ENCODE measurements at regions not wholly inside any gene's neighbourhood (a gene's known extent, or its start where the extent isn't known, plus 50 kb on each side); places are given as distances from the start of the nearest gene placed in this dataset.

GRCh38 chr4:175176710-175177109 lies 258.6 kb downstream of the ADAM29 start:
- Histone ChIP-seq H3K9me3 (ENCODE audit: control insufficient read depth in 1 of 2, low read length in 2 of 2) (peaks cover 0 to 8% of the 10 kb centered on the region in 2 donors), H3K4me3 (ENCODE audit: low read depth in 1 of 2, low read length in 2 of 2) (no peak overlapping the region), H3K27ac (ENCODE audit: low read depth, low read length) (no peak overlapping the region), H3K27me3 (ENCODE audit: control insufficient read depth in 1 of 2, insufficient read depth in 2 of 2, low read length in 2 of 2) (no peaks in the 10 kb centered on the region), H3K36me3 (ENCODE audit: control insufficient read depth in 1 of 2, insufficient read depth in 2 of 2, low read length in 2 of 2) (no peaks in the 10 kb centered on the region), H3K4me1 (ENCODE audit: control insufficient read depth in 1 of 2, insufficient read depth in 2 of 2, low read length in 2 of 2) (no peaks in the 10 kb centered on the region), H3K9ac (ENCODE audit: low read depth in 1 of 2, low read length in 2 of 2) (no peak overlapping the region)

- Histone ChIP-seq H3K9me3 (ENCODE audit: control insufficient read depth in 1 of 2, low read length in 2 of 2) (peaks cover 0 to 2% of the 10 kb centered on the region in 2 donors), H3K27me3 (ENCODE audit: control insufficient read depth in 1 of 2, insufficient read depth in 2 of 2, low read length in 2 of 2) (no peaks in the 10 kb centered on the region), H3K36me3 (ENCODE audit: control insufficient read depth in 1 of 2, insufficient read depth in 2 of 2, low read length in 2 of 2) (no peaks in the 10 kb centered on the region), H3K9ac (ENCODE audit: low read depth in 1 of 2, low read length in 2 of 2) (no peak overlapping the region), H3K4me3 (ENCODE audit: low read depth in 1 of 2, low read length in 2 of 2) (no peak overlapping the region), H3K4me1 (ENCODE audit: control insufficient read depth in 1 of 2, insufficient read depth in 2 of 2, low read length in 2 of 2) (no peaks in the 10 kb centered on the region), H3K27ac (ENCODE audit: low read depth, low read length) (no peak overlapping the region)
These were observed 272.5 kb downstream of the ADAM29 start for GRCh38 chr4:175190654-175191053.

GRCh38 chr4:175198056-175198455 lies 279.9 kb downstream of the ADAM29 start:
- no peak overlapping the region for H3K4me3 ChIP-seq (ENCODE audit: low read depth in 1 of 2, low read length in 2 of 2)
- no peak overlapping the region for H3K9ac ChIP-seq (ENCODE audit: low read depth in 1 of 2, low read length in 2 of 2)
- H3K27ac ChIP-seq (ENCODE audit: low read depth, low read length): no peak overlapping the region
- H3K4me1 ChIP-seq (ENCODE audit: control insufficient read depth in 1 of 2, insufficient read depth in 2 of 2, low read length in 2 of 2): no peaks in the 10 kb centered on the region
- no peaks in the 10 kb centered on the region for H3K9me3 ChIP-seq (ENCODE audit: control insufficient read depth in 1 of 2, low read length in 2 of 2)
- no peaks in the 10 kb centered on the region for H3K36me3 ChIP-seq (ENCODE audit: control insufficient read depth in 1 of 2, insufficient read depth in 2 of 2, low read length in 2 of 2)
- H3K27me3 ChIP-seq (ENCODE audit: control insufficient read depth in 1 of 2, insufficient read depth in 2 of 2, low read length in 2 of 2): no peaks in the 10 kb centered on the region

GRCh38 chr4:175215208-175215607 lies 297.1 kb downstream of the ADAM29 start:
- Histone ChIP-seq H3K4me3 (ENCODE audit: low read depth in 1 of 2, low read length in 2 of 2) (no peak overlapping the region), H3K36me3 (ENCODE audit: control insufficient read depth in 1 of 2, insufficient read depth in 2 of 2, low read length in 2 of 2) (no peaks in the 10 kb centered on the region), H3K4me1 (ENCODE audit: control insufficient read depth in 1 of 2, insufficient read depth in 2 of 2, low read length in 2 of 2) (no peaks in the 10 kb centered on the region), H3K27me3 (ENCODE audit: control insufficient read depth in 1 of 2, insufficient read depth in 2 of 2, low read length in 2 of 2) (no peaks in the 10 kb centered on the region), H3K27ac (ENCODE audit: low read depth, low read length) (no peak overlapping the region), H3K9me3 (ENCODE audit: control insufficient read depth in 1 of 2, low read length in 2 of 2) (peaks cover 15 to 33% of the 10 kb centered on the region in 2 donors), H3K9ac (ENCODE audit: low read depth in 1 of 2, low read length in 2 of 2) (no peak overlapping the region)

- Histone ChIP-seq H3K27me3 (ENCODE audit: control insufficient read depth in 1 of 2, insufficient read depth in 2 of 2, low read length in 2 of 2) (no peaks in the 10 kb centered on the region), H3K9ac (ENCODE audit: low read depth in 1 of 2, low read length in 2 of 2) (no peak overlapping the region)
These were observed 297.5 kb downstream of the ADAM29 start for GRCh38 chr4:175215657-175216056.

GRCh38 chr4:175229154-175229553 lies 311.0 kb downstream of the ADAM29 start:
- no peak overlapping the region for H3K4me3 ChIP-seq (ENCODE audit: low read depth in 1 of 2, low read length in 2 of 2)
- no peak overlapping the region for H3K27ac ChIP-seq (ENCODE audit: low read depth, low read length)

More at GRCh38 chr4:175215657-175216056, 297.5 kb downstream of the ADAM29 start:
- Histone ChIP-seq H3K4me1 (ENCODE audit: control insufficient read depth in 1 of 2, insufficient read depth in 2 of 2, low read length in 2 of 2) (no peaks in the 10 kb centered on the region), H3K4me3 (ENCODE audit: low read depth in 1 of 2, low read length in 2 of 2) (no peak overlapping the region), H3K27ac (ENCODE audit: low read depth, low read length) (no peak overlapping the region), H3K36me3 (ENCODE audit: control insufficient read depth in 1 of 2, insufficient read depth in 2 of 2, low read length in 2 of 2) (no peaks in the 10 kb centered on the region), H3K9me3 (ENCODE audit: control insufficient read depth in 1 of 2, low read length in 2 of 2) (peaks cover 15 to 30% of the 10 kb centered on the region in 2 donors)

GRCh38 chr4:175234162-175234561 lies 316.0 kb downstream of the ADAM29 start:
- Histone ChIP-seq H3K27me3 (ENCODE audit: control insufficient read depth in 1 of 2, insufficient read depth in 2 of 2, low read length in 2 of 2) (no peaks in the 10 kb centered on the region), H3K27ac (ENCODE audit: low read depth, low read length) (no peak overlapping the region), H3K9ac (ENCODE audit: low read depth in 1 of 2, low read length in 2 of 2) (no peak overlapping the region), H3K4me1 (ENCODE audit: control insufficient read depth in 1 of 2, insufficient read depth in 2 of 2, low read length in 2 of 2) (no peaks in the 10 kb centered on the region), H3K9me3 (ENCODE audit: control insufficient read depth in 1 of 2, low read length in 2 of 2) (peaks cover 0 to 3% of the 10 kb centered on the region in 2 donors), H3K36me3 (ENCODE audit: control insufficient read depth in 1 of 2, insufficient read depth in 2 of 2, low read length in 2 of 2) (no peaks in the 10 kb centered on the region), H3K4me3 (ENCODE audit: low read depth in 1 of 2, low read length in 2 of 2) (no peak overlapping the region)

More at GRCh38 chr4:175229154-175229553, 311.0 kb downstream of the ADAM29 start:
- H3K27me3 ChIP-seq (ENCODE audit: control insufficient read depth in 1 of 2, insufficient read depth in 2 of 2, low read length in 2 of 2): no peaks in the 10 kb centered on the region
- H3K9me3 ChIP-seq (ENCODE audit: control insufficient read depth in 1 of 2, low read length in 2 of 2): no peaks in the 10 kb centered on the region
- H3K4me1 ChIP-seq (ENCODE audit: control insufficient read depth in 1 of 2, insufficient read depth in 2 of 2, low read length in 2 of 2): no peaks in the 10 kb centered on the region
- no peak overlapping the region for H3K9ac ChIP-seq (ENCODE audit: low read depth in 1 of 2, low read length in 2 of 2)
- H3K36me3 ChIP-seq (ENCODE audit: control insufficient read depth in 1 of 2, insufficient read depth in 2 of 2, low read length in 2 of 2): no peaks in the 10 kb centered on the region

- H3K9me3 ChIP-seq (ENCODE audit: control insufficient read depth in 1 of 2, low read length in 2 of 2): peaks cover 0 to 3% of the 10 kb centered on the region in 2 donors
- H3K27ac ChIP-seq (ENCODE audit: low read depth, low read length): no peak overlapping the region
- no peak overlapping the region for H3K4me3 ChIP-seq (ENCODE audit: low read depth in 1 of 2, low read length in 2 of 2)
- no peaks in the 10 kb centered on the region for H3K27me3 ChIP-seq (ENCODE audit: control insufficient read depth in 1 of 2, insufficient read depth in 2 of 2, low read length in 2 of 2)
- H3K9ac ChIP-seq (ENCODE audit: low read depth in 1 of 2, low read length in 2 of 2): no peak overlapping the region
- H3K4me1 ChIP-seq (ENCODE audit: control insufficient read depth in 1 of 2, insufficient read depth in 2 of 2, low read length in 2 of 2): no peaks in the 10 kb centered on the region
- no peaks in the 10 kb centered on the region for H3K36me3 ChIP-seq (ENCODE audit: control insufficient read depth in 1 of 2, insufficient read depth in 2 of 2, low read length in 2 of 2)
These were observed 320.8 kb downstream of the ADAM29 start for GRCh38 chr4:175238827-175239517.

- no peaks in the 10 kb centered on the region for H3K4me1 ChIP-seq (ENCODE audit: control insufficient read depth in 1 of 2, insufficient read depth in 2 of 2, low read length in 2 of 2)
- no peak overlapping the region for H3K4me3 ChIP-seq (ENCODE audit: low read depth in 1 of 2, low read length in 2 of 2)
- H3K27me3 ChIP-seq (ENCODE audit: control insufficient read depth in 1 of 2, insufficient read depth in 2 of 2, low read length in 2 of 2): no peaks in the 10 kb centered on the region
- H3K9me3 ChIP-seq (ENCODE audit: control insufficient read depth in 1 of 2, low read length in 2 of 2): peaks cover 4% of the 10 kb centered on the region in 2 donors
- H3K36me3 ChIP-seq (ENCODE audit: control insufficient read depth in 1 of 2, insufficient read depth in 2 of 2, low read length in 2 of 2): no peaks in the 10 kb centered on the region
- no peak overlapping the region for H3K27ac ChIP-seq (ENCODE audit: low read depth, low read length)
- no peak overlapping the region for H3K9ac ChIP-seq (ENCODE audit: low read depth in 1 of 2, low read length in 2 of 2)
These were observed 328.8 kb downstream of the ADAM29 start for GRCh38 chr4:175246941-175247340.

GRCh38 chr4:175252642-175253041 lies 334.5 kb downstream of the ADAM29 start:
- Histone ChIP-seq H3K36me3 (ENCODE audit: control insufficient read depth in 1 of 2, insufficient read depth in 2 of 2, low read length in 2 of 2) (no peaks in the 10 kb centered on the region), H3K27me3 (ENCODE audit: control insufficient read depth in 1 of 2, insufficient read depth in 2 of 2, low read length in 2 of 2) (no peaks in the 10 kb centered on the region), H3K4me3 (ENCODE audit: low read depth in 1 of 2, low read length in 2 of 2) (no peak overlapping the region), H3K27ac (ENCODE audit: low read depth, low read length) (no peak overlapping the region), H3K9ac (ENCODE audit: low read depth in 1 of 2, low read length in 2 of 2) (no peak overlapping the region), H3K4me1 (ENCODE audit: control insufficient read depth in 1 of 2, insufficient read depth in 2 of 2, low read length in 2 of 2) (no peaks in the 10 kb centered on the region), H3K9me3 (ENCODE audit: control insufficient read depth in 1 of 2, low read length in 2 of 2) (no peaks in the 10 kb centered on the region)
